ENCODE measurements at regions not wholly inside any gene's neighbourhood (a gene's known extent, or its start where the extent isn't known, plus 50 kb on each side); places are given as distances from the start of the nearest gene placed in this dataset.

- no peak overlapping the region for H3K27ac ChIP-seq (ENCODE audit: low read depth, low read length)
- H3K27me3 ChIP-seq (ENCODE audit: insufficient read depth, low read length) = no peaks in the 10 kb centered on the region
- H3K9me3 Mint-ChIP-seq = peaks cover 0 to 4% (median under 1%) of the 10 kb centered on the region in 8 donors
- intact Hi-C loops (cut with micrococcal nuclease) = no loop called here
- POLR2A ChIA-PET (ENCODE audit: partially characterized antibody) = no interaction called here
- no peaks in the 10 kb centered on the region for H3K9me3 ChIP-seq (ENCODE audit: control insufficient read depth in 1 of 2, low read length in 2 of 2)
- DNase-seq = no peak
- H3K4me1 ChIP-seq (ENCODE audit: insufficient read depth, low read length) = no peaks in the 10 kb centered on the region
- H3K36me3 ChIP-seq (ENCODE audit: insufficient read depth, low read length) = no peaks in the 10 kb centered on the region
- H3K4me1 Mint-ChIP-seq = no peaks in the 10 kb centered on the region
- H3K4me3 ChIP-seq (ENCODE audit: low read length in 2 of 2) = no peak overlapping the region
- CTCF ChIA-PET (ENCODE audit: partially characterized antibody) = no interaction called here
- H3K36me3 Mint-ChIP-seq = no peaks in the 10 kb centered on the region
- H3K4me3 Mint-ChIP-seq = no peak overlapping the region
- no peak overlapping the region for H3K27ac Mint-ChIP-seq
- no peaks in the 10 kb centered on the region for H3K27me3 Mint-ChIP-seq
Observed at GRCh38 chr5:51181208-51181894, 201.9 kb upstream of the ISL1 start.

DNA sequence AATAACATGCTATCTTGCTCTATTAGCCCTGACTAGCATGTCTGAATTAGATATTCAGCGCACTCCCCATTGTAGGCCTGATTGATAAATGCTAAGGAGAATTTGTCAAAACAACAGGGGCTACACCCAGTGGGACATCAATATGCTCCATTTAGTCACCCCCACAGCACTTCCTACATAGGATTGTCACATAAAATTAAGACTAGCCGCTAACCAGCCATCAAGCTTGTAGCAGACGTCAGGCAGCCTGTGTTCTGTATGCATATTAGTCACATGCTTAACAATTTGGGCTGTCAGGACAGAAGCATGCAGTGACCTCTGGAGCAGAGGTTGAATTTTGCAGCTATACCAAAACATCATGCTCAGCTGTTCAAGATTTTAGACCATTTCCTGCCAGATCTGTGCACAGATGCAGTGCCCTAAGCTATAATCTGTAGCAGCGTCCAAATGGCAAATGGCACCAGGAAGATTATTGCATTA, 197.4 kb upstream of the ISL1 start:
- no peaks in the 10 kb centered on the region for H3K27me3 ChIP-seq (ENCODE audit: insufficient read depth, low read length)
- Mint-ChIP-seq H3K9me3 (peaks cover 0 to 6% (median under 1%) of the 10 kb centered on the region in 8 donors), H3K27ac (no peak overlapping the region), H3K27me3 (no peaks in the 10 kb centered on the region), H3K4me3 (no peak overlapping the region), H3K4me1 (no peaks in the 10 kb centered on the region), H3K36me3 (no peaks in the 10 kb centered on the region)
- POLR2A ChIA-PET (ENCODE audit: partially characterized antibody) = no interaction called here
- no peaks in the 10 kb centered on the region for H3K9me3 ChIP-seq (ENCODE audit: control insufficient read depth in 1 of 2, low read length in 2 of 2)
- no peak overlapping the region for H3K4me3 ChIP-seq (ENCODE audit: low read length in 2 of 2)
- no peak overlapping the region for H3K27ac ChIP-seq (ENCODE audit: low read depth, low read length)
- H3K4me1 ChIP-seq (ENCODE audit: insufficient read depth, low read length) = no peaks in the 10 kb centered on the region
- CTCF ChIA-PET (ENCODE audit: partially characterized antibody) = no interaction called here
- H3K36me3 ChIP-seq (ENCODE audit: insufficient read depth, low read length) = no peaks in the 10 kb centered on the region
- intact Hi-C loops (cut with micrococcal nuclease) = no loop called here
- peak in 1 of 5 donors; percentile 19 for DNase-seq

- ChIA-PET CTCF (ENCODE audit: partially characterized antibody) (no interaction called here), POLR2A (ENCODE audit: partially characterized antibody) (no interaction called here)
- Histone ChIP-seq H3K4me1 (ENCODE audit: insufficient read depth, low read length) (no peaks in the 10 kb centered on the region), H3K27ac (ENCODE audit: low read depth, low read length) (no peak overlapping the region), H3K36me3 (ENCODE audit: insufficient read depth, low read length) (no peaks in the 10 kb centered on the region), H3K27me3 (ENCODE audit: insufficient read depth, low read length) (no peaks in the 10 kb centered on the region), H3K4me3 (ENCODE audit: low read length in 2 of 2) (no peak overlapping the region), H3K9me3 (ENCODE audit: control insufficient read depth in 1 of 2, low read length in 2 of 2) (no peaks in the 10 kb centered on the region)
- H3K4me1 Mint-ChIP-seq = no peaks in the 10 kb centered on the region
- H3K27me3 Mint-ChIP-seq = no peaks in the 10 kb centered on the region
- no peaks in the 10 kb centered on the region for H3K36me3 Mint-ChIP-seq
- no peak overlapping the region for H3K27ac Mint-ChIP-seq
- intact Hi-C loops (cut with micrococcal nuclease) = no loop called here
- DNase-seq = no peak
- H3K4me3 Mint-ChIP-seq = no peak overlapping the region
- H3K9me3 Mint-ChIP-seq = peaks cover 0 to 6% (median under 1%) of the 10 kb centered on the region in 8 donors
Observed at GRCh38 chr5:51188001-51188591, 195.2 kb upstream of the ISL1 start.

DNA sequence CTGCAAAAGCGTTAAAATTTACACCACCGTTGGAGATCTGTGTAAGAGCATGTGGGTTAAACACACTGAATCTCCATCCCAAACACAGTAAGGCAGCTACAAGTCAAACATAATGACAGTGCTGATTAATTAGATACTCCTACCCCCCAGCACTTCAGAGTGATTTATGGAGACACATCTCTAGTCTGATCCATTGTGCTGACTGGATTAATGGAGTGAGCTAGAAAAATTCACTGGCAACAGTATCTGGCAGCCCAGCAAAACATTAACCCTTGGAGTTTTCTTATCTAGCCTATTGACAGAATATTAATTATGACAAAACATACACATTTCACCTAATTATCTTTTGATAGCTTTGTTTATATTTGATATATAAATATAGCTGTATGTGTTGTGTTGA, 188.6 kb upstream of the ISL1 start:
- ChIA-PET POLR2A (ENCODE audit: partially characterized antibody) (no interaction called here), CTCF (ENCODE audit: partially characterized antibody) (no interaction called here)
- Mint-ChIP-seq H3K27me3 (no peaks in the 10 kb centered on the region), H3K4me1 (no peaks in the 10 kb centered on the region), H3K36me3 (no peaks in the 10 kb centered on the region), H3K9me3 (peaks cover 0 to 5% (median 1%) of the 10 kb centered on the region in 8 donors), H3K4me3 (no peak overlapping the region), H3K27ac (no peak overlapping the region)
- Histone ChIP-seq H3K9me3 (ENCODE audit: control insufficient read depth in 1 of 2, low read length in 2 of 2) (no peaks in the 10 kb centered on the region), H3K27ac (ENCODE audit: low read depth, low read length) (no peak overlapping the region), H3K36me3 (ENCODE audit: insufficient read depth, low read length) (no peaks in the 10 kb centered on the region), H3K4me1 (ENCODE audit: insufficient read depth, low read length) (no peaks in the 10 kb centered on the region), H3K4me3 (ENCODE audit: low read length in 2 of 2) (no peak overlapping the region), H3K27me3 (ENCODE audit: insufficient read depth, low read length) (no peaks in the 10 kb centered on the region)
- intact Hi-C loops (cut with micrococcal nuclease) = no loop called here
- DNase-seq = no peak

- no peaks in the 10 kb centered on the region for H3K4me1 Mint-ChIP-seq
- H3K27ac Mint-ChIP-seq = no peak overlapping the region
- H3K36me3 Mint-ChIP-seq = no peaks in the 10 kb centered on the region
- no peaks in the 10 kb centered on the region for H3K27me3 Mint-ChIP-seq
- H3K9me3 Mint-ChIP-seq = peaks cover 0 to 7% (median 2%) of the 10 kb centered on the region in 8 donors
- POLR2A ChIA-PET (ENCODE audit: partially characterized antibody) = no interaction called here
- no peaks in the 10 kb centered on the region for H3K4me1 ChIP-seq (ENCODE audit: insufficient read depth, low read length)
- intact Hi-C loops (cut with micrococcal nuclease) = no loop called here
- H3K9me3 ChIP-seq (ENCODE audit: control insufficient read depth in 1 of 2, low read length in 2 of 2) = no peaks in the 10 kb centered on the region
- no peak overlapping the region for H3K4me3 Mint-ChIP-seq
- CTCF ChIA-PET (ENCODE audit: partially characterized antibody) = no interaction called here
- no peak overlapping the region for H3K27ac ChIP-seq (ENCODE audit: low read depth, low read length)
- no peak for DNase-seq
- no peaks in the 10 kb centered on the region for H3K27me3 ChIP-seq (ENCODE audit: insufficient read depth, low read length)
- H3K4me3 ChIP-seq (ENCODE audit: low read length in 2 of 2) = no peak overlapping the region
- H3K36me3 ChIP-seq (ENCODE audit: insufficient read depth, low read length) = no peaks in the 10 kb centered on the region
Observed at GRCh38 chr5:51201024-51201423, 182.2 kb upstream of the ISL1 start.

DNA sequence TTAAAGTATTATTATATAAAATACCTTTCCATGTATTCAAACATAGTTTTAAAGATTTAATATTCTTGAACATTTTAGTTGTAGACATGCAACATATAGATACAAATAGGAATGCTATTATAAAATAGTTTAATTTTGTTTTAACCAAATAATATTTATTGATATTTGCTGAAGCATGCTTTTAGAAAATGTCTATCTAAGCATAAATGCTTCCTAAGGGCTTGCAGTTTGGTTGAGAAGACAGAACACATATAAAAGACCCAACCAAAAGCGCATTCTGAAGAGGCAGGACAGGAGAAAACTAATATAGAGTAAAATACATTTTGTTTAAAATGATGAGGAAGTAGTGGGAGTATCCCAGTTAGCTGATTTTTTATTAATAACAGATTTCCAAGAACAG, 181.5 kb upstream of the ISL1 start:
- Mint-ChIP-seq H3K27ac (no peak overlapping the region), H3K27me3 (no peaks in the 10 kb centered on the region), H3K9me3 (peaks cover 0 to 7% (median 2%) of the 10 kb centered on the region in 8 donors), H3K4me3 (no peak overlapping the region), H3K4me1 (no peaks in the 10 kb centered on the region), H3K36me3 (no peaks in the 10 kb centered on the region)
- ChIA-PET POLR2A (ENCODE audit: partially characterized antibody) (no interaction called here), CTCF (ENCODE audit: partially characterized antibody) (no interaction called here)
- H3K36me3 ChIP-seq (ENCODE audit: insufficient read depth, low read length) = no peaks in the 10 kb centered on the region
- H3K27me3 ChIP-seq (ENCODE audit: insufficient read depth, low read length) = no peaks in the 10 kb centered on the region
- intact Hi-C loops (cut with micrococcal nuclease) = no loop called here
- H3K9me3 ChIP-seq (ENCODE audit: control insufficient read depth in 1 of 2, low read length in 2 of 2) = no peaks in the 10 kb centered on the region
- no peak overlapping the region for H3K4me3 ChIP-seq (ENCODE audit: low read length in 2 of 2)
- no peak overlapping the region for H3K27ac ChIP-seq (ENCODE audit: low read depth, low read length)
- no peaks in the 10 kb centered on the region for H3K4me1 ChIP-seq (ENCODE audit: insufficient read depth, low read length)
- no peak for DNase-seq

GRCh38 chr5:51202161-51202560, 181.1 kb upstream of the ISL1 start:
- CTCF ChIA-PET (ENCODE audit: partially characterized antibody) = no interaction called here
- intact Hi-C loops (cut with micrococcal nuclease) = no loop called here
- H3K4me1 ChIP-seq (ENCODE audit: insufficient read depth, low read length) = no peaks in the 10 kb centered on the region
- H3K9me3 ChIP-seq (ENCODE audit: control insufficient read depth in 1 of 2, low read length in 2 of 2) = no peaks in the 10 kb centered on the region
- no peak overlapping the region for H3K27ac Mint-ChIP-seq
- H3K4me1 Mint-ChIP-seq = no peaks in the 10 kb centered on the region
- POLR2A ChIA-PET (ENCODE audit: partially characterized antibody) = no interaction called here
- no peak overlapping the region for H3K27ac ChIP-seq (ENCODE audit: low read depth, low read length)
- H3K36me3 Mint-ChIP-seq = no peaks in the 10 kb centered on the region
- DNase-seq = no peak
- H3K27me3 Mint-ChIP-seq = no peaks in the 10 kb centered on the region
- no peak overlapping the region for H3K4me3 ChIP-seq (ENCODE audit: low read length in 2 of 2)
- H3K4me3 Mint-ChIP-seq = no peak overlapping the region
- no peaks in the 10 kb centered on the region for H3K36me3 ChIP-seq (ENCODE audit: insufficient read depth, low read length)
- H3K9me3 Mint-ChIP-seq = peaks cover 0 to 7% (median 2%) of the 10 kb centered on the region in 8 donors
- H3K27me3 ChIP-seq (ENCODE audit: insufficient read depth, low read length) = no peaks in the 10 kb centered on the region

Data from CD4-positive, alpha-beta memory T cell (primary cell).